ENCODE measurements at regions not wholly inside any gene's neighbourhood (a gene's known extent, or its start where the extent isn't known, plus 50 kb on each side); places are given as distances from the start of the nearest gene placed in this dataset.

- in situ Hi-C loops (cut with HindIII; ENCODE audit: low pct_ligation_motif_present, low sequenced_read_pairs), result no loop called here
- TF ChIP-seq CTCF (IDR thresholded peaks at IDR 0.05; ENCODE audit: low read depth, low read length, missing control alignments), result no peak
- Histone ChIP-seq H3K4me3 (ENCODE audit: low read depth, low read length) (no peak overlapping the region), H3K27me3 (replicated peaks) (no peaks in the 10 kb centered on the region), H3K27ac (no peak overlapping the region), H3K36me3 (replicated peaks) (no peaks in the 10 kb centered on the region)
- no peak for DNase-seq
Observed at GRCh38 chr1:197850918-197851317, 51.5 kb upstream of the C1orf53 start.

- no peak for DNase-seq
- in situ Hi-C loops (cut with HindIII; ENCODE audit: low pct_ligation_motif_present, low sequenced_read_pairs), result no loop called here
Observed at GRCh38 chr1:197850042-197850441, 52.4 kb upstream of the C1orf53 start.

GRCh38 chr1:197848350-197848749 is 54.1 kb upstream of the C1orf53 start:
- in situ Hi-C loops (cut with HindIII; ENCODE audit: low pct_ligation_motif_present, low sequenced_read_pairs), result no loop called here
- Histone ChIP-seq H3K27ac (no peak overlapping the region), H3K36me3 (replicated peaks) (no peaks in the 10 kb centered on the region), H3K4me3 (ENCODE audit: low read depth, low read length) (no peak overlapping the region), H3K27me3 (replicated peaks) (no peaks in the 10 kb centered on the region)
- TF ChIP-seq CTCF (IDR thresholded peaks at IDR 0.05; ENCODE audit: low read depth, low read length, missing control alignments), result no peak
- DNase-seq, result no peak

More at GRCh38 chr1:197850042-197850441, 52.4 kb upstream of the C1orf53 start:
- no peak for TF ChIP-seq CTCF (IDR thresholded peaks at IDR 0.05; ENCODE audit: low read depth, low read length, missing control alignments)
- Histone ChIP-seq H3K36me3 (replicated peaks) (no peaks in the 10 kb centered on the region), H3K27ac (no peak overlapping the region), H3K27me3 (replicated peaks) (no peaks in the 10 kb centered on the region), H3K4me3 (ENCODE audit: low read depth, low read length) (no peak overlapping the region)

- H3K27ac ChIP-seq, result no peak overlapping the region
- DNase-seq, result no peak
- H3K36me3 ChIP-seq (replicated peaks), result no peaks in the 10 kb centered on the region
- in situ Hi-C loops (cut with HindIII; ENCODE audit: low pct_ligation_motif_present, low sequenced_read_pairs), result no loop called here
- no peak overlapping the region for H3K4me3 ChIP-seq (ENCODE audit: low read depth, low read length)
- H3K27me3 ChIP-seq (replicated peaks), result no peaks in the 10 kb centered on the region
- TF ChIP-seq CTCF (IDR thresholded peaks at IDR 0.05; ENCODE audit: low read depth, low read length, missing control alignments), result no peak
Observed at GRCh38 chr1:197845886-197846285, 56.5 kb upstream of the C1orf53 start.

GRCh38 chr1:197844651-197845050 is 57.8 kb upstream of the C1orf53 start:
- Histone ChIP-seq H3K27me3 (replicated peaks) (no peaks in the 10 kb centered on the region), H3K27ac (no peak overlapping the region), H3K36me3 (replicated peaks) (no peaks in the 10 kb centered on the region), H3K4me3 (ENCODE audit: low read depth, low read length) (no peak overlapping the region)
- no peak for TF ChIP-seq CTCF (IDR thresholded peaks at IDR 0.05; ENCODE audit: low read depth, low read length, missing control alignments)
- in situ Hi-C loops (cut with HindIII; ENCODE audit: low pct_ligation_motif_present, low sequenced_read_pairs), result no loop called here
- DNase-seq, result no peak

GRCh38 chr1:197843401-197843800 is 59.0 kb upstream of the C1orf53 start:
- DNase-seq, result no peak
- in situ Hi-C loops (cut with HindIII; ENCODE audit: low pct_ligation_motif_present, low sequenced_read_pairs), result no loop called here
- Histone ChIP-seq H3K27ac (no peak overlapping the region), H3K27me3 (replicated peaks) (no peaks in the 10 kb centered on the region), H3K4me3 (ENCODE audit: low read depth, low read length) (no peak overlapping the region), H3K36me3 (replicated peaks) (no peaks in the 10 kb centered on the region)
- no peak for TF ChIP-seq CTCF (IDR thresholded peaks at IDR 0.05; ENCODE audit: low read depth, low read length, missing control alignments)

Data from brain microvascular endothelial cell (primary cell).